Stomach (tissue), 4 donors: ENCODE measurements at regions not wholly inside any gene's neighbourhood (a gene's known extent, or its start where the extent isn't known, plus 50 kb on each side); places are given as distances from the start of the nearest gene placed in this dataset.

Experiments used
- POLR2A ChIP-seq, 4 donors: fragments of 450-650 bp; IDR thresholded peaks; one replicate each; pipeline ENCODE4 v1.6.1; 2016; ENCODE audit warnings: antibody characterized with exemption in 4 of 4, control low read depth in 2 of 4, mild to moderate bottlenecking in 1 of 4, moderate library complexity in 1 of 4
- POLR2AphosphoS5 ChIP-seq, 3 donors: sonication (generic); formaldehyde crosslinking; IDR thresholded peaks; one replicate each; pipeline ENCODE4 v1.6.1; 2016; ENCODE audit warnings: antibody characterized with exemption in 3 of 3
- TF ChIP-seq, protein P1 (sequence below), 7 experiments: fragments of 450-650 bp in 4 of 7; fragments of 200-600 bp in 3 of 7; sonication (generic) in 3 of 7; IDR thresholded peaks; one replicate each; pipeline ENCODE4 v1.5.1; 2016 to 2019; ENCODE audit warnings: antibody characterized with exemption in 7 of 7, control low read depth in 2 of 7, mild to moderate bottlenecking in 1 of 7

DNA sequence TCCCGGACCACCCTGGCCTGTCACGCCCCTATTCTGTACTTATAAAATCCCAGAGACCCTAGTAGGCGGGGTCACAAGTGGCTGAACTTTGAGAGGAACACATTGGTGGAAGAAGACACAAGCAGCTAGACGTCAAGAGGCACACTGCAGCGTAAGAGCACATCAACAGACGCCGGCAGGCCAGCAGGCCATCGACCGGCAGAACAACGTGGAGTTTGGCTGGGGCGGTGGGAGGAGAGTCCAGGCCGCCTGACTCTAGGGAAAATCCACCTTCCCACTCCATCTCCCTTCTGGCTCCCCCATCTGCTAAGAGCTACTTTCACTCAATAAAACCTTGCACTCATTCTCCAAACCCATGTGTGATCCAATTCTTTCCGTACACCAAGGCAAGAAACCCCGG, 601.8 kb upstream of the CDH2 start:
- no peak for TF ChIP-seq POLR2A (IDR thresholded peaks at IDR 0.05)
- TF ChIP-seq, protein P1, sequence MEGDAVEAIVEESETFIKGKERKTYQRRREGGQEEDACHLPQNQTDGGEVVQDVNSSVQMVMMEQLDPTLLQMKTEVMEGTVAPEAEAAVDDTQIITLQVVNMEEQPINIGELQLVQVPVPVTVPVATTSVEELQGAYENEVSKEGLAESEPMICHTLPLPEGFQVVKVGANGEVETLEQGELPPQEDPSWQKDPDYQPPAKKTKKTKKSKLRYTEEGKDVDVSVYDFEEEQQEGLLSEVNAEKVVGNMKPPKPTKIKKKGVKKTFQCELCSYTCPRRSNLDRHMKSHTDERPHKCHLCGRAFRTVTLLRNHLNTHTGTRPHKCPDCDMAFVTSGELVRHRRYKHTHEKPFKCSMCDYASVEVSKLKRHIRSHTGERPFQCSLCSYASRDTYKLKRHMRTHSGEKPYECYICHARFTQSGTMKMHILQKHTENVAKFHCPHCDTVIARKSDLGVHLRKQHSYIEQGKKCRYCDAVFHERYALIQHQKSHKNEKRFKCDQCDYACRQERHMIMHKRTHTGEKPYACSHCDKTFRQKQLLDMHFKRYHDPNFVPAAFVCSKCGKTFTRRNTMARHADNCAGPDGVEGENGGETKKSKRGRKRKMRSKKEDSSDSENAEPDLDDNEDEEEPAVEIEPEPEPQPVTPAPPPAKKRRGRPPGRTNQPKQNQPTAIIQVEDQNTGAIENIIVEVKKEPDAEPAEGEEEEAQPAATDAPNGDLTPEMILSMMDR (IDR thresholded peaks at IDR 0.05), result no peak
- no peak for TF ChIP-seq POLR2AphosphoS5 (IDR thresholded peaks at IDR 0.05)
